ENCODE measurements at regions not wholly inside any gene's neighbourhood (a gene's known extent, or its start where the extent isn't known, plus 50 kb on each side); places are given as distances from the start of the nearest gene placed in this dataset.

GRCh38 chr4:148834804-148835631 is 392.8 kb upstream of the NR3C2 start:
- no peak for TF ChIP-seq CTCF (IDR thresholded peaks at IDR 0.05; ENCODE audit: insufficient read depth, low read length, poor library complexity, severe bottlenecking)
- Histone ChIP-seq H3K4me3 (replicated peaks; ENCODE audit: low read depth, low read length) (no peak overlapping the region), H3K27me3 (replicated peaks; ENCODE audit: control insufficient read depth, insufficient read depth, low read length) (no peaks in the 10 kb centered on the region), H3K36me3 (ENCODE audit: control insufficient read depth, insufficient read depth, low read length) (no peaks in the 10 kb centered on the region)
- DNase-seq (ENCODE audit: extremely low read depth, insufficient read length): no peak

- TF ChIP-seq CTCF (IDR thresholded peaks at IDR 0.05; ENCODE audit: insufficient read depth, low read length, poor library complexity, severe bottlenecking): no peak
- no peak for DNase-seq (ENCODE audit: extremely low read depth, insufficient read length)
Observed at GRCh38 chr4:148831945-148832344, 389.7 kb upstream of the NR3C2 start.

GRCh38 chr4:148828291-148828690 is 386.1 kb upstream of the NR3C2 start:
- DNase-seq (ENCODE audit: extremely low read depth, insufficient read length): no peak
- no peaks in the 10 kb centered on the region for H3K36me3 ChIP-seq (ENCODE audit: control insufficient read depth, insufficient read depth, low read length)
- TF ChIP-seq CTCF (IDR thresholded peaks at IDR 0.05; ENCODE audit: insufficient read depth, low read length, poor library complexity, severe bottlenecking): no peak
- H3K27me3 ChIP-seq (replicated peaks; ENCODE audit: control insufficient read depth, insufficient read depth, low read length): no peaks in the 10 kb centered on the region
- no peak overlapping the region for H3K4me3 ChIP-seq (replicated peaks; ENCODE audit: low read depth, low read length)

More at GRCh38 chr4:148831945-148832344, 389.7 kb upstream of the NR3C2 start:
- Histone ChIP-seq H3K36me3 (ENCODE audit: control insufficient read depth, insufficient read depth, low read length) (no peaks in the 10 kb centered on the region), H3K27me3 (replicated peaks; ENCODE audit: control insufficient read depth, insufficient read depth, low read length) (no peaks in the 10 kb centered on the region), H3K4me3 (replicated peaks; ENCODE audit: low read depth, low read length) (no peak overlapping the region)

- H3K27me3 ChIP-seq (replicated peaks; ENCODE audit: control insufficient read depth, insufficient read depth, low read length): no peaks in the 10 kb centered on the region
- TF ChIP-seq CTCF (IDR thresholded peaks at IDR 0.05; ENCODE audit: insufficient read depth, low read length, poor library complexity, severe bottlenecking): no peak
- no peaks in the 10 kb centered on the region for H3K36me3 ChIP-seq (ENCODE audit: control insufficient read depth, insufficient read depth, low read length)
- DNase-seq (ENCODE audit: extremely low read depth, insufficient read length): no peak
- H3K4me3 ChIP-seq (replicated peaks; ENCODE audit: low read depth, low read length): no peak overlapping the region
Observed at GRCh38 chr4:148827781-148828180, 385.6 kb upstream of the NR3C2 start.

- no peaks in the 10 kb centered on the region for H3K27me3 ChIP-seq (replicated peaks; ENCODE audit: control insufficient read depth, insufficient read depth, low read length)
- no peak for TF ChIP-seq CTCF (IDR thresholded peaks at IDR 0.05; ENCODE audit: insufficient read depth, low read length, poor library complexity, severe bottlenecking)
- DNase-seq (ENCODE audit: extremely low read depth, insufficient read length): no peak
Observed at GRCh38 chr4:148823419-148823769, 381.2 kb upstream of the NR3C2 start.

More at GRCh38 chr4:148823419-148823769, 381.2 kb upstream of the NR3C2 start:
- no peaks in the 10 kb centered on the region for H3K36me3 ChIP-seq (ENCODE audit: control insufficient read depth, insufficient read depth, low read length)
- H3K4me3 ChIP-seq (replicated peaks; ENCODE audit: low read depth, low read length): no peak overlapping the region
